Transverse colon (tissue), 4 donors: ENCODE measurements at regions not wholly inside any gene's neighbourhood (a gene's known extent, or its start where the extent isn't known, plus 50 kb on each side); places are given as distances from the start of the nearest gene placed in this dataset.
"Not testable (repeated sequence)": the region's sequence is repeated elsewhere in the genome, so short reads cannot be mapped to it uniquely, and the experiment has no call there.

Experiments
- POLR2A ChIP-seq: fragments of 450-650 bp; IDR thresholded peaks from one replicate; pipeline ENCODE4 v1.6.1; 2016; ENCODE audit warnings: antibody characterized with exemption, mild to moderate bottlenecking, moderate library complexity
- POLR2AphosphoS5 ChIP-seq, 3 donors: sonication (generic); formaldehyde crosslinking; IDR thresholded peaks; one replicate each; pipeline ENCODE4 v1.6.1; 2016; ENCODE audit warnings: antibody characterized with exemption in 3 of 3
- TF ChIP-seq, protein P1 (sequence below), 5 experiments: fragments of 200-600 bp in 3 of 5; fragments of 450-650 bp in 2 of 5; sonication (generic) in 3 of 5; IDR thresholded peaks; 1 replicate in 2 of 5; 2 replicates in 3 of 5; pipeline ENCODE4 v1.5.1; 2016 to 2017; ENCODE audit warnings: antibody characterized with exemption in 5 of 5, inconsistent platforms in 3 of 5, mild to moderate bottlenecking in 2 of 5, moderate library complexity in 1 of 5

GRCh38 chr3:125697126-125697525 lies 101.8 kb upstream of the OSBPL11 start:
- not testable (repeated sequence) for TF ChIP-seq POLR2A; POLR2AphosphoS5 (IDR thresholded peaks at IDR 0.05)
- TF ChIP-seq, protein P1, sequence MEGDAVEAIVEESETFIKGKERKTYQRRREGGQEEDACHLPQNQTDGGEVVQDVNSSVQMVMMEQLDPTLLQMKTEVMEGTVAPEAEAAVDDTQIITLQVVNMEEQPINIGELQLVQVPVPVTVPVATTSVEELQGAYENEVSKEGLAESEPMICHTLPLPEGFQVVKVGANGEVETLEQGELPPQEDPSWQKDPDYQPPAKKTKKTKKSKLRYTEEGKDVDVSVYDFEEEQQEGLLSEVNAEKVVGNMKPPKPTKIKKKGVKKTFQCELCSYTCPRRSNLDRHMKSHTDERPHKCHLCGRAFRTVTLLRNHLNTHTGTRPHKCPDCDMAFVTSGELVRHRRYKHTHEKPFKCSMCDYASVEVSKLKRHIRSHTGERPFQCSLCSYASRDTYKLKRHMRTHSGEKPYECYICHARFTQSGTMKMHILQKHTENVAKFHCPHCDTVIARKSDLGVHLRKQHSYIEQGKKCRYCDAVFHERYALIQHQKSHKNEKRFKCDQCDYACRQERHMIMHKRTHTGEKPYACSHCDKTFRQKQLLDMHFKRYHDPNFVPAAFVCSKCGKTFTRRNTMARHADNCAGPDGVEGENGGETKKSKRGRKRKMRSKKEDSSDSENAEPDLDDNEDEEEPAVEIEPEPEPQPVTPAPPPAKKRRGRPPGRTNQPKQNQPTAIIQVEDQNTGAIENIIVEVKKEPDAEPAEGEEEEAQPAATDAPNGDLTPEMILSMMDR (IDR thresholded peaks at IDR 0.05) = not testable (repeated sequence)
